Stomach (tissue), 4 donors: ENCODE measurements at regions not wholly inside any gene's neighbourhood (a gene's known extent, or its start where the extent isn't known, plus 50 kb on each side); places are given as distances from the start of the nearest gene placed in this dataset.

Experiments
- EP300 ChIP-seq: sonication (generic); formaldehyde crosslinking; IDR thresholded peaks from one replicate; pipeline ENCODE4 v1.6.1; 2017; ENCODE audit warnings: antibody characterized with exemption
- POLR2A ChIP-seq, 4 donors: fragments of 450-650 bp; IDR thresholded peaks; one replicate each; pipeline ENCODE4 v1.6.1; 2016; ENCODE audit warnings: antibody characterized with exemption in 4 of 4, control low read depth in 2 of 4, mild to moderate bottlenecking in 1 of 4, moderate library complexity in 1 of 4
- POLR2AphosphoS5 ChIP-seq, 3 donors: sonication (generic); formaldehyde crosslinking; IDR thresholded peaks; one replicate each; pipeline ENCODE4 v1.6.1; 2016; ENCODE audit warnings: antibody characterized with exemption in 3 of 3
- TF ChIP-seq, protein P1 (sequence below), 7 experiments: fragments of 450-650 bp in 4 of 7; fragments of 200-600 bp in 3 of 7; sonication (generic) in 3 of 7; IDR thresholded peaks; one replicate each; pipeline ENCODE4 v1.5.1; 2016 to 2019; ENCODE audit warnings: antibody characterized with exemption in 7 of 7, control low read depth in 2 of 7, mild to moderate bottlenecking in 1 of 7

DNA sequence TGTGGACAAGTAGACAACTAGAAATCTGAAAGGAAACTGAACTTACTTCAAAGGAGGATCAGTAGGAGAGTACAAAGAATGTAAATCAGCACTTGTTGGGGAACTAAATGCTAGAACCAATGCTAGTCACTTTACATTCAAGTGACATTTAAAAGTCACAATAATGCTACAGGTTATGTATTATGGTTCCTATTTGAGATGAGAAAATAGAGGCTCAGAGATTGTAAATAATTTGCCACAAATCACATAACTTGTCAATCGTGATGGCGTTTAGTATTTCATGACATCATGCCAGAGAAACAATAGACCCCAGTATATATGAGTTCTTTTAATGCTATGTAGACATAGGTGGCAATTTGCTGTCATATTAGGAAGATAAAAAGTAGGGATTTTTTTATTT, 467.8 kb upstream of the CBLB start:
- TF ChIP-seq, protein P1, sequence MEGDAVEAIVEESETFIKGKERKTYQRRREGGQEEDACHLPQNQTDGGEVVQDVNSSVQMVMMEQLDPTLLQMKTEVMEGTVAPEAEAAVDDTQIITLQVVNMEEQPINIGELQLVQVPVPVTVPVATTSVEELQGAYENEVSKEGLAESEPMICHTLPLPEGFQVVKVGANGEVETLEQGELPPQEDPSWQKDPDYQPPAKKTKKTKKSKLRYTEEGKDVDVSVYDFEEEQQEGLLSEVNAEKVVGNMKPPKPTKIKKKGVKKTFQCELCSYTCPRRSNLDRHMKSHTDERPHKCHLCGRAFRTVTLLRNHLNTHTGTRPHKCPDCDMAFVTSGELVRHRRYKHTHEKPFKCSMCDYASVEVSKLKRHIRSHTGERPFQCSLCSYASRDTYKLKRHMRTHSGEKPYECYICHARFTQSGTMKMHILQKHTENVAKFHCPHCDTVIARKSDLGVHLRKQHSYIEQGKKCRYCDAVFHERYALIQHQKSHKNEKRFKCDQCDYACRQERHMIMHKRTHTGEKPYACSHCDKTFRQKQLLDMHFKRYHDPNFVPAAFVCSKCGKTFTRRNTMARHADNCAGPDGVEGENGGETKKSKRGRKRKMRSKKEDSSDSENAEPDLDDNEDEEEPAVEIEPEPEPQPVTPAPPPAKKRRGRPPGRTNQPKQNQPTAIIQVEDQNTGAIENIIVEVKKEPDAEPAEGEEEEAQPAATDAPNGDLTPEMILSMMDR (IDR thresholded peaks at IDR 0.05) = no peak
- TF ChIP-seq EP300 = no peak
- no peak for TF ChIP-seq POLR2A (IDR thresholded peaks at IDR 0.05)
- no peak for TF ChIP-seq POLR2AphosphoS5 (IDR thresholded peaks at IDR 0.05)
